Activated CD4-positive, alpha-beta T cell treated with anti-CD3 and anti-CD28 coated beads, Interleukin-2, amount 10 ng/mL, durations not matched to agents 7 days and 5 days (primary cell): ENCODE measurements at regions not wholly inside any gene's neighbourhood (a gene's known extent, or its start where the extent isn't known, plus 50 kb on each side); places are given as distances from the start of the nearest gene placed in this dataset.
"Not testable (repeated sequence)": the region's sequence is repeated elsewhere in the genome, so short reads cannot be mapped to it uniquely, and the experiment has no call there.

Experiments used
- CTCF ChIA-PET: fragments of 350-600 bp; sonication (Branson Sonifier 250); formaldehyde crosslinking; loops from one replicate; lab custom pipeline; 2021; ENCODE audit warnings: antibody characterized with exemption; lab: Charles Lee
- POLR2A ChIA-PET: fragments of 350-600 bp; sonication (Branson Sonifier 250); formaldehyde crosslinking; loops from one replicate; lab custom pipeline; 2021; ENCODE audit warnings: antibody characterized with exemption; lab: Charles Lee
- DNase-seq: peaks from one replicate; pipeline ENCODE4 v3.0.0-alpha.2; 2020
- H3K27ac Mint-ChIP-seq: one replicate; pipeline ENCODE4 v1.8.0; 2021; ENCODE audit warnings: mild to moderate bottlenecking, moderate library complexity, mixed read lengths
- H3K27me3 Mint-ChIP-seq: one replicate; pipeline ENCODE4 v1.8.0; 2021; ENCODE audit warnings: mixed read lengths
- H3K36me3 Mint-ChIP-seq: one replicate; pipeline ENCODE4 v1.8.0; 2021; ENCODE audit warnings: low read depth, mixed read lengths
- H3K4me1 Mint-ChIP-seq: one replicate; pipeline ENCODE4 v1.8.0; 2021; ENCODE audit warnings: mixed read lengths
- H3K4me3 Mint-ChIP-seq: one replicate; pipeline ENCODE4 v1.8.0; 2021; ENCODE audit warnings: mild to moderate bottlenecking, moderate library complexity, mixed read lengths
- H3K9me3 Mint-ChIP-seq: one replicate; pipeline ENCODE4 v1.8.0; 2021; ENCODE audit warnings: mixed read lengths

DNA sequence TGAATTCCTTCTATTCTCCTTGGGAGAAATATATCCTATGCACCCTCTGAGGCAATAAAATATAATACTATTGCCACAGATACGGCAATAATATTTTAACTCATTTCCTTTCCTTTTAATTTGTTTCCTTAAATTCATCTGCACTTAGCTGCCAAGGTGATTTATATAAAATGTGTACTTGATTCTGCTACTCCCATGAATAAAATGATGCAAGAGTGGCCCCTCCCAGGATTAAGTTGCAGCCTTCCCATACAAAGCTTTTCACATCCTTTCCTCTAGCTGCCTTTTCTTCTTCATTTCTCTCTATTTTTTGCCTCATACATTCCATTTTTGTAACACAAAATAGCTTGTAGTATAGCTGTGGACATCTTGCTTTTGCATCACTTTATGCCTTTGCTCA, 464.1 kb upstream of the ZEB2 start:
- H3K4me1 Mint-ChIP-seq = no peaks in the 10 kb centered on the region
- H3K27ac Mint-ChIP-seq = no peak overlapping the region
- ChIA-PET CTCF (no interaction called here), POLR2A (no interaction called here)
- H3K9me3 Mint-ChIP-seq = no peaks in the 10 kb centered on the region
- H3K4me3 Mint-ChIP-seq = no peak overlapping the region
- no peak for DNase-seq
- no peaks in the 10 kb centered on the region for H3K27me3 Mint-ChIP-seq
- H3K36me3 Mint-ChIP-seq = no peaks in the 10 kb centered on the region

DNA sequence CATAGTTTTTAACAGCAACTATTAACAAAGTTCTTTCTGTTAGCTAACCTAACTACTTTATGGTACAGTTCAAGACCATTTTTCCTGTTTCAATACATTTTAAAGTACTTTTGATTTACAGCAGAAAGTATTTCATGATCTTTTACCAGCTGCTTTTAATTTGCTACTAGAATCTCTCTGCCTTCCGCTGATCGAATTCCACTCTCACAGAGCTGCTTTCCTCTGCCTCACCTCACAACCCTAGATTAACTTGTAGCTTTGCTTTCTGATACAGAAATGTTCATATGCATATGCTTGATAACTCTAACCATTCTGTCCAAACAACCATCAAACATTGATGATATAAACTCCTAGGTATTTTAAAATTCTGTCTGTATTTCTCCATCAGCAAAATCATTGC, 463.2 kb upstream of the ZEB2 start:
- H3K4me3 Mint-ChIP-seq = no peak overlapping the region
- H3K4me1 Mint-ChIP-seq = no peaks in the 10 kb centered on the region
- DNase-seq = no peak
- no peaks in the 10 kb centered on the region for H3K27me3 Mint-ChIP-seq
- H3K27ac Mint-ChIP-seq = no peak overlapping the region
- POLR2A ChIA-PET = no interaction called here
- H3K36me3 Mint-ChIP-seq = no peaks in the 10 kb centered on the region
- CTCF ChIA-PET = no interaction called here
- no peaks in the 10 kb centered on the region for H3K9me3 Mint-ChIP-seq

DNA sequence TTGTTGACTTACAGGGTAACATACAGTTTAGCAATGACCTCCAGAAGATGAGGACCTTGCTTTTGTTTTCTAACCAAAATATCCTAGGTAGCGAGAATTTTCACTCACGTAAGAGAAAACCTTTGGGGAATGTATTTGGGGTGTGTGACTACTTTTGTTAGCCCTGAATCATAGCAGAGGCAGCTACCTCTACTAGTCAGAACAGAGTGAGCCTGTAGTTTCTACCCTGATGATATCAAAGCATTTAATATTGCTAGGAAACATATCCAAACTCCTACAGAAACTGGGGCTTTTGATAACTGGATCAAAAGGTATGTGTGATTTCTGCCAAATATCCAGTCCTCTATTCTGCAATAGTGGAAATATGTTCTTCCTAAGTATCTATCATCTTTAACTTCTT, 462.6 kb upstream of the ZEB2 start:
- no peak overlapping the region for H3K27ac Mint-ChIP-seq
- POLR2A ChIA-PET = no interaction called here
- no peaks in the 10 kb centered on the region for H3K4me1 Mint-ChIP-seq
- no peaks in the 10 kb centered on the region for H3K9me3 Mint-ChIP-seq
- no peak overlapping the region for H3K4me3 Mint-ChIP-seq
- CTCF ChIA-PET = no interaction called here
- H3K36me3 Mint-ChIP-seq = no peaks in the 10 kb centered on the region
- no peaks in the 10 kb centered on the region for H3K27me3 Mint-ChIP-seq
- DNase-seq = no peak

DNA sequence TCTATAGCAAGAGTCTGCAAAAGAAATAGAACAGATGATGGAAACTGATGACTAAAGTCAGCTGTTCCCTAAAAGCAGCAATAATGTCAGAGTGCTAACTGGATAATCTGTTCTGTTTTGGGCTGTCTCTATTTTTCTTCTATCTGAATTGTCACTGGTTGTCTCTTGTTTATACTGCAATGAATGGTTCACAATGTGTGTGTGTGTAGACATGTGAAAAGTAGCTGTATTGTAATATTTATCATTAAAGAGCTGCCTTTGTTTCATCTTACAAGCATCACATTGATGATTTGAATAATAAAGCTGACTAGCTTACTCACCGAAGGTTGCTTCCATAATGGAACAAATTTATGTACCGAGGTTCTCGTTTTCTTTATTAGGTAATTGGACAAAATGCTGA, 456.0 kb upstream of the ZEB2 start:
- Mint-ChIP-seq H3K9me3 (no peaks in the 10 kb centered on the region), H3K27me3 (no peaks in the 10 kb centered on the region), H3K36me3 (no peaks in the 10 kb centered on the region), H3K4me3 (no peak overlapping the region), H3K27ac (no peak overlapping the region), H3K4me1 (no peaks in the 10 kb centered on the region)
- ChIA-PET POLR2A (interaction anchor here (0.6 kb wide), 1 partner anchor 158 kb away, joined by 4 read pairs; no protein-coding TSS in a partner anchor), CTCF (interaction anchor here (0.6 kb wide), 1 partner anchor 85 kb away, joined by 3 read pairs; no protein-coding TSS in a partner anchor)
- DNase-seq = no peak

DNA sequence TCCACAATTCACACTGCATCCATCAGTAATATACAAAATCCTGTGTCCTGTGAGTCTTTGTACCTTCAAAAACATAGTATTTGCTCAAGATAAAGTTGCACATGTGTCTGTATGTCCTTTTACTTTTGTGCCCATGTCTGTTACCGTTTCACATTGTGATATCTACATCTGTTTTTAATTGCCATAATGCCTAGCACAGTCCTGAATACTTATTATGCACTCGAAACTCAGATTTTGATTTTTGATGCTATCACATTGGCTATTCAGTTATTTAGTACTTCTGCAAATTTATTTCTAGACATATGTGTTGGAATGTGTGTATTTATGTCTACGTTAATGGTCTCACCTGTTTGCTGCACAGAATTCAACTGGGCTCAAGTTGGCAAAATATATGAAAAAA, 452.8 kb upstream of the ZEB2 start:
- Mint-ChIP-seq H3K4me3 (no peak overlapping the region), H3K9me3 (no peaks in the 10 kb centered on the region), H3K4me1 (no peaks in the 10 kb centered on the region), H3K27ac (no peak overlapping the region), H3K36me3 (no peaks in the 10 kb centered on the region), H3K27me3 (no peaks in the 10 kb centered on the region)
- no peak for DNase-seq
- CTCF ChIA-PET = no interaction called here
- POLR2A ChIA-PET = no interaction called here

DNA sequence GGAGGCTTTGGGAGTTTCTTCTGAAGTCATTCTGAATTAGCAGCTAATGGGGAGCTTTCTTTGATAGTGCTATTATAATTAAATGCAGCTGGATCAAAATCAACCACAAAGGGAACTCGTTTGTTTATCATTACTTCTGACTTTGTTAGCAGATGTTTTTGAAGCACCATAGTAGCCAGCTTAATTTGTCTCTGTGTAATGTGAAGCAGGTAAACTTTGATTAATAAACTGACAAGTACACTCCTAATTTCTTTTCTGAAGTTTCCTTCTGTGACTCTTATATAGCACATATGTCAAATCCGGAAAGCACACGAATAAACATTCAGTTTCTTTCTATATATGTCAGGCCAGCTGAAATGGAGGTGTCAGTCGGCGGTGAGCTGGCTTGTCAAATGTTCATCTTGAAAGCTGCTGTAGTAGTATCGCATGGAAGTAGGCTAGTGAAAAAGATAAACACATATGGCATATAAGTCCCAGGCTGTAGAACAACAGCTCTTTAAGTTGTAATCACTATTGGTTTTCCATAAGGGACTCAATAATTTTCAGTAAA, 451.9 kb upstream of the ZEB2 start:
- ChIA-PET CTCF (no interaction called here), POLR2A (no interaction called here)
- H3K4me1 Mint-ChIP-seq = no peaks in the 10 kb centered on the region
- DNase-seq = no peak
- no peaks in the 10 kb centered on the region for H3K27me3 Mint-ChIP-seq
- H3K27ac Mint-ChIP-seq = no peak overlapping the region
- H3K9me3 Mint-ChIP-seq = no peaks in the 10 kb centered on the region
- no peaks in the 10 kb centered on the region for H3K36me3 Mint-ChIP-seq
- H3K4me3 Mint-ChIP-seq = no peak overlapping the region

DNA sequence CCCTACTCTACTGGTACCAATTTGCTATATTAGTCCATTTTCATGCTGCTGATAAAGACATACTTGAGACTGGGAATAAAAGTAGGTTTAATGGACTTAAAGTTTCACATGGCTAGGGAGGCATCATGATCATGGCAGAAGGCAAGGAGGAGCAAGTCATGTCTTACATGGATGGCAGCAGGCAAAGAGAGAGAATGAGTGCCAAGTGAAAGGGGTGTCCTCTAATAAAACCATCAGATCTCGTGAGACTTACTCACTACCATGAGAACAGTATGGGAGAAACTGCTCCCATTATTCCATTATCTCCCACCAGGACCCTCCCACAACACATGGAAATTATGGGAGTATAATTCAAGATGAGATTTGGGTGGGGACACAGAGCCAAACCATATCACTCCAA, 450.5 kb upstream of the ZEB2 start:
- H3K9me3 Mint-ChIP-seq, H3K4me1 Mint-ChIP-seq, H3K27ac Mint-ChIP-seq, POLR2A ChIA-PET, DNase-seq, H3K27me3 Mint-ChIP-seq, H3K4me3 Mint-ChIP-seq, CTCF ChIA-PET, H3K36me3 Mint-ChIP-seq: not testable (repeated sequence)

DNA sequence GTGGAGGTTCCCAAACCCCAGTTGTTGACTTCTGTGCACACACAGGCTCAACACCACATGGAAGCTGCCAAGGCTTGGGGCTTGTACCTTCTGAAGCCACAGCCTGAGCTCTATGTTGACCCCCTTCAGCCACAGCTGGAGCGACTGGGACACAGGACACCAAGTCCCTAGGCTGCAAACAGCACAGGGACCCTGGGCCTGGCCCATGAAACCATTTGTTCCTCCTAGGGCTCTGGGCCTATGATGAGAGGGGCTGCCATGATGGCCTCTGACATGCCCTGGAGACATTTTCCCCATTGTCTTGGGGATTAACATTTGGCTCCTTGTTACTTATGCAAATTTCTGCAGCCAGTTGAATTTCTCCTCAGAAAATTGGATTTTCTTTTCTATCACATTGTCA, 449.6 kb upstream of the ZEB2 start:
- H3K4me3 Mint-ChIP-seq, H3K27ac Mint-ChIP-seq, H3K4me1 Mint-ChIP-seq, DNase-seq, POLR2A ChIA-PET, H3K27me3 Mint-ChIP-seq, H3K36me3 Mint-ChIP-seq, CTCF ChIA-PET, H3K9me3 Mint-ChIP-seq: not testable (repeated sequence)

DNA sequence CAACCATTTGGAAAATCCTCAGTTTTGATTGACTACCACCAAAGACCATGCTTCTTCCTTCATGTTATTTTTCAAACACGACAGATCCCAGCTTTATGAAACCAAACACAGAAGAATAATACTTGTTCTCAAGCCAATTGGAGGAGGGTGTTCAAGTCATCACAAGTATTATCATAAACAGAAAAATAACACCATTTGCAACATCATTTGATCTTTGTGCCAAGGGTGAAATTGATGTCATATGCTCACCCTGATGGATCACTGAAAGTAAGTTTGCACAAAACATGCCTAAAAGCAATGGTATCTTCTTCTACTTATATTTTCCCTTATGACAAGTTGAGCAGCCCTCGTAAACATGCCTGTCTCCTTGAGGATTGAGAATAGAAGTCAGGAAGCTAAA, 448.0 kb upstream of the ZEB2 start:
- POLR2A ChIA-PET = no interaction called here
- H3K4me1 Mint-ChIP-seq = no peaks in the 10 kb centered on the region
- H3K27me3 Mint-ChIP-seq = no peaks in the 10 kb centered on the region
- peaks cover 7% of the 10 kb centered on the region for H3K9me3 Mint-ChIP-seq
- DNase-seq = no peak
- no peak overlapping the region for H3K4me3 Mint-ChIP-seq
- no peaks in the 10 kb centered on the region for H3K36me3 Mint-ChIP-seq
- H3K27ac Mint-ChIP-seq = no peak overlapping the region
- CTCF ChIA-PET = no interaction called here

DNA sequence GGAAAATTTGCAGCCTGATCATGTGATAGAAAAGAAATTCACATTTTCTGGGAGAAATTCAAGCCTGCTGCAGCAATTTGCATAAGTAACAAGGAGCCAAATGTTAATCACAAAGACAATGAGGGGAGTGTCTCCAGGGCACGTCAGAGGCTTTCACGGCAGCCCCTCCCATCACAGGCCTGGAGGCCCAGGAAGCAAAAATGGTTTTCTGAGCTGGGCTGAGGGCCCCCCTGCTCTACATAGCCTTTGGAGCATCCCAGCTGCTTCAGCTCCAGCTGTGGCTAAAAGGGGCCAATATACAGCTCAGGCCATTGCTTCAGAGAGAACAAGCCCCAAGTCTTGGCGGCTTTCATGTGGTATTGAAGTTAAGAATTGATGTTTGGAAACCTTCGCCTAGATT, 445.3 kb upstream of the ZEB2 start:
- H3K4me1 Mint-ChIP-seq = no peaks in the 10 kb centered on the region
- H3K27me3 Mint-ChIP-seq = no peaks in the 10 kb centered on the region
- CTCF ChIA-PET = no interaction called here
- no peaks in the 10 kb centered on the region for H3K36me3 Mint-ChIP-seq
- no peak overlapping the region for H3K27ac Mint-ChIP-seq
- H3K9me3 Mint-ChIP-seq = peaks cover 7% of the 10 kb centered on the region
- POLR2A ChIA-PET = no interaction called here
- H3K4me3 Mint-ChIP-seq = no peak overlapping the region
- no peak for DNase-seq

DNA sequence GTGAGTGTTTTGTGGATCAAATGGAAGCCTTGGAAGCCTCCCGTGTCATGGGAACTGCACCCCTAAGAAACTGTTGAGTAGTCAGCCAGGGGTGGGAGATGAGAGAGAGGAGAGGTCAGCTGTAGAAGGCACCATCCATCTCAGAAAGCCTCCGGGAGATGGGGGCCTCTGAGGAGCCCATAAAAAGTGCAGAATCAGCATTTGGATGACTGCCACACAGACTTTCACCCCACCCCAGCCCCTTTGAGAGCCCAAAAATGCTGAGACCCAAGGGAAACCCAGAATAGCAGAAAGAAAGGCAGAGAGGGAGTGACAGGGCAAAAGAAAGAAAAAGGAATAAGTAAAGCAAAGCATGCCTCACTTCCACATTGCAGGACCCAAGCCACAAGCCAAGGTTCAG, 443.1 kb upstream of the ZEB2 start:
- peaks cover 7% of the 10 kb centered on the region for H3K9me3 Mint-ChIP-seq
- H3K27me3 Mint-ChIP-seq = no peaks in the 10 kb centered on the region
- CTCF ChIA-PET = no interaction called here
- H3K36me3 Mint-ChIP-seq = no peaks in the 10 kb centered on the region
- DNase-seq = no peak
- POLR2A ChIA-PET = no interaction called here
- no peak overlapping the region for H3K27ac Mint-ChIP-seq
- H3K4me3 Mint-ChIP-seq = no peak overlapping the region
- H3K4me1 Mint-ChIP-seq = no peaks in the 10 kb centered on the region

DNA sequence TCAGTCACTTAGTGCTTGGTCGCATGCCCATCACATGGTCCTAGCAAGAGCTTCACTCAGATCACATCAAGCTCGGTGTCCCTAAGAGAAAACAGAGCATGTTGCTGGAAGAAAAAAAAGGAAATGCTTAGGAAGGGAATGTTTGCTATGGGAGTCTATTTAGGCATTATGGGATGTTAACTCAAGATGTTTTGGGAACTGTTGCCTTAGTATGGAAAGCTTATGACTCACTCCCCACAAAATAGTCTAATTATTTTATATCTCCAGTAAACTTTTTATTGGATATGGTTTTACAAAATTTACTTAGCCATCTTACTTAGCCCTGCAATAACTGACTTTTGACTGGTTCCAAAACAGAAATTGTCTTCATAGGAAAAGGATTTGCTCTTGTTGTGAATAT, 439.5 kb upstream of the ZEB2 start:
- peaks cover under 1% of the 10 kb centered on the region for H3K9me3 Mint-ChIP-seq
- ChIA-PET CTCF (no interaction called here), POLR2A (no interaction called here)
- no peak overlapping the region for H3K4me3 Mint-ChIP-seq
- H3K36me3 Mint-ChIP-seq = no peaks in the 10 kb centered on the region
- H3K4me1 Mint-ChIP-seq = no peaks in the 10 kb centered on the region
- H3K27me3 Mint-ChIP-seq = no peaks in the 10 kb centered on the region
- no peak for DNase-seq
- no peak overlapping the region for H3K27ac Mint-ChIP-seq

DNA sequence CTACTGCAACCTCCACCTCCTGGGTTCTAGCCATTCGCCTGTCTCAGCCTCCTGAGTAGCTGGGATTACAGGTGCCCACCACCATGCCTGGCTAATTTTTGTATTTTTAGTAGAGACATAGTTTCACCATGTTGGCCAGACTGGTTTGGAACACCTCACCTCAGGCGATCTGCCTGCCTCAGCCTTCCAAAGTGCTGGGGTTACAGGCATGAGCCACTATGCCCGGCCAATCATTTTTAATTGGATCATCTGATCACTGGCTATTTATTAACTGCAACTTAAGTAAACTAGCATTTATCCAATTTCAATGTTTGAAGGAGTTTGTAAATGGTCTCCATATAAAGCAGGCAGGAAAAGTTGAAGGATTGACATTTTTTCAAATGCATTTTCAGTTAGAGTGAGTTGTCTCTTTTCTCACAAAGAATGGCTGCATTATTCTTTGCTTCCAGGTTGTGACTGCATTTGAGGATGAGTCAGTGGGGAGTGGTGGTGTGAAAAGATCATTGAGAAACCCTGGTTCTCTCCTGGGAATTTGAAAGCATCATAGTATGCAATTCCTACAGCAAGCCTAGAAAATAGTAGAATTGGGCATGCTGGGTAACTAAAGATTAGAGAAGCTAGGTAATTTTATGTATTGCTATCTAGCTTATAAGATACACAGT, 431.1 kb upstream of the ZEB2 start:
- Mint-ChIP-seq H3K27ac (no peak overlapping the region), H3K4me1 (no peaks in the 10 kb centered on the region), H3K27me3 (no peaks in the 10 kb centered on the region), H3K9me3 (no peaks in the 10 kb centered on the region), H3K36me3 (no peaks in the 10 kb centered on the region), H3K4me3 (no peak overlapping the region)
- ChIA-PET POLR2A (no interaction called here), CTCF (no interaction called here)
- DNase-seq = no peak

DNA sequence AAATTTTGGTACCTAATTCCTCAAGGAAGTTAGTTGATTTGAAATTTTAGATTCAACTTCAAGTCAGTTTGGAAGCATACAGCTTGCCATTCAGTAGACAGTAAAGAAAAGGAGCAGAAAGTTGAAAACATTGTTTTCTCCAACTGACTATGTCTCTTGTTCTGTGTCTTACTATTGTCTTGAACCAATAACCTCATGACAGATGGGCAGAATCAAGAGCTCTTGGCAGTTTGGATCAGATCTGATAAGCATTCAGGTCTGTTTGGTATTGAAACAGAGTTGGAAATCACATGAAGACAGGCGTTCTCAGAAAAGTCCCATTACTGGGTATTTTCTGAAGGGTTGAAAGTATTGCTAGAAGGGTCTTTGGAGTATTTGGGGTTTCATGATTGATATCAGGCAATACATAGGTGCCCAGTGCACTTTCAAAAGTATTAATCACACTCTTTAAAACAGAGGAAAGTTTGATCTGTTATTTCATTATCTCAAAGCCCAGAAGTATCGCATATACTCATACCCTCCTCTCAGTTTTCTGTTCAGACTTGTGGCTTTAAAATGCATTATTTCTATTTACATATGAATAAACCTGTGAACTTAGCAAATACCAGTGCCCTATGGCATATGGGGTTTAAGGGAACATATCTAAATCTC, 428.4 kb upstream of the ZEB2 start:
- no peaks in the 10 kb centered on the region for H3K4me1 Mint-ChIP-seq
- POLR2A ChIA-PET = no interaction called here
- H3K27ac Mint-ChIP-seq = no peak overlapping the region
- H3K9me3 Mint-ChIP-seq = no peaks in the 10 kb centered on the region
- no peak overlapping the region for H3K4me3 Mint-ChIP-seq
- DNase-seq = no peak
- H3K36me3 Mint-ChIP-seq = no peaks in the 10 kb centered on the region
- H3K27me3 Mint-ChIP-seq = no peaks in the 10 kb centered on the region
- CTCF ChIA-PET = no interaction called here
